ENCODE measurements at regions not wholly inside any gene's neighbourhood (a gene's known extent, or its start where the extent isn't known, plus 50 kb on each side); places are given as distances from the start of the nearest gene placed in this dataset.

- TF ChIP-seq, protein P1, sequence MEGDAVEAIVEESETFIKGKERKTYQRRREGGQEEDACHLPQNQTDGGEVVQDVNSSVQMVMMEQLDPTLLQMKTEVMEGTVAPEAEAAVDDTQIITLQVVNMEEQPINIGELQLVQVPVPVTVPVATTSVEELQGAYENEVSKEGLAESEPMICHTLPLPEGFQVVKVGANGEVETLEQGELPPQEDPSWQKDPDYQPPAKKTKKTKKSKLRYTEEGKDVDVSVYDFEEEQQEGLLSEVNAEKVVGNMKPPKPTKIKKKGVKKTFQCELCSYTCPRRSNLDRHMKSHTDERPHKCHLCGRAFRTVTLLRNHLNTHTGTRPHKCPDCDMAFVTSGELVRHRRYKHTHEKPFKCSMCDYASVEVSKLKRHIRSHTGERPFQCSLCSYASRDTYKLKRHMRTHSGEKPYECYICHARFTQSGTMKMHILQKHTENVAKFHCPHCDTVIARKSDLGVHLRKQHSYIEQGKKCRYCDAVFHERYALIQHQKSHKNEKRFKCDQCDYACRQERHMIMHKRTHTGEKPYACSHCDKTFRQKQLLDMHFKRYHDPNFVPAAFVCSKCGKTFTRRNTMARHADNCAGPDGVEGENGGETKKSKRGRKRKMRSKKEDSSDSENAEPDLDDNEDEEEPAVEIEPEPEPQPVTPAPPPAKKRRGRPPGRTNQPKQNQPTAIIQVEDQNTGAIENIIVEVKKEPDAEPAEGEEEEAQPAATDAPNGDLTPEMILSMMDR (IDR thresholded peaks at IDR 0.05) = no peak
- no peak for TF ChIP-seq POLR2A (IDR thresholded peaks at IDR 0.05)
Measured at GRCh38 chr1:219060798-219061197, 112.9 kb upstream of the LYPLAL1 start.

Measured in esophagus squamous epithelium (tissue), 4 donors.